K562 (cell line): ENCODE measurements at regions not wholly inside any gene's neighbourhood (a gene's known extent, or its start where the extent isn't known, plus 50 kb on each side); places are given as distances from the start of the nearest gene placed in this dataset.

ENCODE experiments used
- ATF2 ChIP-seq: sonication (generic); formaldehyde crosslinking; IDR thresholded peaks from 2 replicates; pipeline ENCODE4 v1.8.1; 2022; ENCODE audit warnings: missing genetic modification reagents
- CREB5 ChIP-seq: fragments of 250-450 bp; sonication (Bioruptor Pico); IDR thresholded peaks from 2 replicates; pipeline ENCODE4 v1.5.0; 2020; ENCODE audit warnings: mild to moderate bottlenecking
- CTCF ChIP-seq, 3 experiments: IDR thresholded peaks in 2 of 3; conservative IDR thresholded peaks in 1 of 3; 2 replicates each; pipeline ENCODE4 v1.5.1; 2011 to 2012; ENCODE audit warnings: low read length in 3 of 3, mild to moderate bottlenecking in 3 of 3, control low read depth in 2 of 3, improper control_type of control experiment in 1 of 3, inconsistent platforms in 1 of 3, low read depth in 1 of 3, mixed read lengths in 1 of 3, moderate library complexity in 1 of 3; ENCODE audit not compliant: insufficient read depth in 2 of 3
- E2F8 ChIP-seq: fragments of 450-650 bp; IDR thresholded peaks from 2 replicates; pipeline ENCODE4 v1.7.1; 2018; ENCODE audit warnings: mild to moderate bottlenecking, low read depth; ENCODE audit not compliant: partially characterized antibody
- GABPB2 ChIP-seq: fragments of 250-450 bp; sonication (Bioruptor Pico); conservative IDR thresholded peaks from 2 replicates; pipeline ENCODE4 v1.5.1; 2021; ENCODE audit warnings: mild to moderate bottlenecking
- KDM1A ChIP-seq, 2 experiments: fragments of 450-650 bp; IDR thresholded peaks; 2 replicates each; pipeline ENCODE4 v1.6.1; 2016; ENCODE audit warnings: mild to moderate bottlenecking in 2 of 2
- MCM5 ChIP-seq: fragments of 450-650 bp; IDR thresholded peaks from 2 replicates; pipeline ENCODE4 v1.6.1; 2016; ENCODE audit warnings: low read depth
- POLR2A ChIP-seq: fragments of 450-650 bp; conservative IDR thresholded peaks from 2 replicates; pipeline ENCODE4 v1.6.1; 2016
- RERE ChIP-seq: sonication (generic); formaldehyde crosslinking; IDR thresholded peaks from 2 replicates; pipeline ENCODE4 v1.8.0; 2023; ENCODE audit warnings: missing genetic modification reagents, mild to moderate bottlenecking, borderline replicate concordance
- RUNX1 ChIP-seq: sonication (generic); IDR thresholded peaks from 2 replicates; pipeline ENCODE4 v1.6.1; 2016; ENCODE audit warnings: antibody characterized with exemption, low read depth
- SMARCB1 ChIP-seq: IDR thresholded peaks from 2 replicates; pipeline ENCODE4 v1.6.1; 2011; ENCODE audit warnings: improper control_type of control experiment, low read depth; ENCODE audit not compliant: insufficient read length
- UBTF ChIP-seq, 2 experiments: IDR thresholded peaks; 2 replicates each; pipeline ENCODE4 v1.6.1; 2012; ENCODE audit warnings: improper control_type of control experiment in 2 of 2, low read depth in 2 of 2, low read length in 2 of 2, borderline replicate concordance in 1 of 2
- ZNF24 ChIP-seq: fragments of 450-650 bp; IDR thresholded peaks from 2 replicates; pipeline ENCODE4 v1.6.1; 2016
- ZNF384 ChIP-seq: IDR thresholded peaks from 2 replicates; pipeline ENCODE4 v1.6.1; 2012; ENCODE audit warnings: low read depth, low read length, improper control_type of control experiment

GRCh38 chr22:27283714-27284113, 517.8 kb downstream of the MN1 start:
- TF ChIP-seq GABPB2: no peak
- no peak for TF ChIP-seq CTCF (IDR thresholded peaks at IDR 0.05 in 2 of 3, conservative IDR thresholded peaks at IDR 0.05 in 1 of 3; ENCODE audit: insufficient read depth in 2 of 3, low read depth in 1 of 3, low read length in 3 of 3)
- no peak for TF ChIP-seq RUNX1
- TF ChIP-seq CREB5: no peak
- TF ChIP-seq KDM1A (IDR thresholded peaks at IDR 0.05): no peak
- no peak for TF ChIP-seq MCM5
- TF ChIP-seq ATF2 (CRISPR knock-in tag): no peak
- no peak for TF ChIP-seq POLR2A
- TF ChIP-seq RERE: no peak
- no peak for TF ChIP-seq ZNF24
- no peak for TF ChIP-seq E2F8
- TF ChIP-seq SMARCB1: no peak
- TF ChIP-seq UBTF (IDR thresholded peaks at IDR 0.05; ENCODE audit: borderline replicate concordance in 1 of 2, low read depth in 2 of 2, low read length in 2 of 2): no peak
- no peak for TF ChIP-seq ZNF384
